Cardiac septum (tissue), 1 donor: ENCODE measurements at regions not wholly inside any gene's neighbourhood (a gene's known extent, or its start where the extent isn't known, plus 50 kb on each side); places are given as distances from the start of the nearest gene placed in this dataset.

Source experiments
- DNase-seq: peaks from one replicate; pipeline ENCODE4 v3.0.0-alpha.2; 2020; ENCODE audit warnings: low spot score
- intact Hi-C: fragments of 100-400 bp; cut with DNase I; formaldehyde crosslinking; loops from one replicate; pipeline ENCODE4 v1.14.0; 2022
- donor health status: DM: no; HTN: no; CAD: no.

- intact Hi-C loops = no loop called here
Observed at GRCh38 chr17:77304746-77305473, 164.1 kb downstream of the SEC14L1 start.

GRCh38 chr17:77306048-77306789, 165.4 kb downstream of the SEC14L1 start:
- intact Hi-C loops = no loop called here
- no peak for DNase-seq

More at GRCh38 chr17:77304746-77305473, 164.1 kb downstream of the SEC14L1 start:
- no peak for DNase-seq

- DNase-seq = no peak
- intact Hi-C loops = no loop called here
Observed at GRCh38 chr17:77306790-77307478, 166.2 kb downstream of the SEC14L1 start.

GRCh38 chr17:77307479-77308198, 166.9 kb downstream of the SEC14L1 start:
- DNase-seq = no peak
- intact Hi-C loops = no loop called here

GRCh38 chr17:77308861-77309726, 168.3 kb downstream of the SEC14L1 start:
- no peak for DNase-seq
- intact Hi-C loops = no loop called here

- no peak for DNase-seq
- intact Hi-C loops = no loop called here
Observed at GRCh38 chr17:77310336-77310735, 169.6 kb downstream of the SEC14L1 start.

- intact Hi-C loops = no loop called here
Observed at GRCh38 chr17:77311371-77311981, 170.7 kb downstream of the SEC14L1 start.

GRCh38 chr17:77312061-77312701, 171.4 kb downstream of the SEC14L1 start:
- no peak for DNase-seq
- intact Hi-C loops = no loop called here

More at GRCh38 chr17:77311371-77311981, 170.7 kb downstream of the SEC14L1 start:
- no peak for DNase-seq

GRCh38 chr17:77312786-77313599, 172.2 kb downstream of the SEC14L1 start:
- intact Hi-C loops = no loop called here

GRCh38 chr17:77313831-77314230, 173.1 kb downstream of the SEC14L1 start:
- intact Hi-C loops = no loop called here
- no peak for DNase-seq

More at GRCh38 chr17:77312786-77313599, 172.2 kb downstream of the SEC14L1 start:
- no peak for DNase-seq

- DNase-seq = peak; percentile 33
- intact Hi-C loops = no loop called here
Observed at GRCh38 chr17:77314601-77315000, 173.8 kb downstream of the SEC14L1 start.

GRCh38 chr17:77315010-77315409, 174.2 kb downstream of the SEC14L1 start:
- DNase-seq = peak; percentile 44
- intact Hi-C loops = no loop called here

- intact Hi-C loops = no loop called here
- peak; percentile 84 for DNase-seq
Observed at GRCh38 chr17:77315551-77316190, 174.9 kb downstream of the SEC14L1 start.

- DNase-seq = peak; percentile 76
- intact Hi-C loops = no loop called here
Observed at GRCh38 chr17:77316191-77316641, 175.4 kb downstream of the SEC14L1 start.

GRCh38 chr17:77316651-77317050, 175.9 kb downstream of the SEC14L1 start:
- intact Hi-C loops = no loop called here
- no peak for DNase-seq

GRCh38 chr17:77317091-77317750, 176.5 kb downstream of the SEC14L1 start:
- DNase-seq = peak; percentile 57
- intact Hi-C loops = no loop called here
